Smooth muscle cell (in vitro differentiated cells): ENCODE measurements at regions not wholly inside any gene's neighbourhood (a gene's known extent, or its start where the extent isn't known, plus 50 kb on each side); places are given as distances from the start of the nearest gene placed in this dataset.
A peak's percentile ranks its signal among the peaks of the same experiment; 100 is the strongest.

ENCODE experiments used
- DNase-seq: peaks from one replicate; lab custom pipeline; 2025; ENCODE audit not compliant: unreplicated experiment; lab: John Stamatoyannopoulos, UW
- H2AFZ ChIP-seq: fragments of 200-600 bp; sonication (generic); 2 replicates; pipeline ENCODE4 v1.6.0; 2016; ENCODE audit warnings: antibody characterized with exemption, low read depth, mild to moderate bottlenecking
- H3F3A ChIP-seq: fragments of 200-600 bp; sonication (generic); 2 replicates; pipeline ENCODE4 v1.6.0; 2017; ENCODE audit warnings: antibody characterized with exemption, low read depth
- H3K27ac ChIP-seq: fragments of 200-600 bp; sonication (generic); 2 replicates; pipeline ENCODE4 v1.5.1; 2016; ENCODE audit warnings: low read depth, mild to moderate bottlenecking
- H3K27me3 ChIP-seq: fragments of 200-600 bp; sonication (generic); 2 replicates; pipeline ENCODE4 v1.6.1; 2016; ENCODE audit warnings: low read depth, mild to moderate bottlenecking
- H3K36me3 ChIP-seq: fragments of 200-600 bp; sonication (generic); 2 replicates; pipeline ENCODE4 v1.5.1; 2016; ENCODE audit warnings: low read depth
- H3K4me1 ChIP-seq: fragments of 200-600 bp; sonication (generic); 2 replicates; pipeline ENCODE4 v1.5.1; 2016; ENCODE audit warnings: low read depth
- H3K4me2 ChIP-seq: fragments of 200-600 bp; sonication (generic); 2 replicates; pipeline ENCODE4 v1.6.0; 2016; ENCODE audit warnings: mild to moderate bottlenecking
- H3K4me3 ChIP-seq: fragments of 200-600 bp; sonication (generic); 2 replicates; pipeline ENCODE4 v1.5.1; 2016; ENCODE audit warnings: mild to moderate bottlenecking
- H3K79me2 ChIP-seq: fragments of 200-600 bp; sonication (generic); 2 replicates; pipeline ENCODE4 v1.6.0; 2016; ENCODE audit warnings: low read depth, mild to moderate bottlenecking
- H3K9ac ChIP-seq: fragments of 200-600 bp; sonication (generic); 2 replicates; pipeline ENCODE4 v1.6.0; 2016; ENCODE audit warnings: low read depth
- H3K9me3 ChIP-seq: fragments of 200-600 bp; sonication (generic); replicated peaks from 2 replicates; pipeline ENCODE4 v1.5.1; 2016; ENCODE audit warnings: low read depth
- H4K20me1 ChIP-seq: fragments of 200-600 bp; sonication (generic); 2 replicates; pipeline ENCODE4 v1.6.0; 2016; ENCODE audit warnings: low read depth
- WGBS: methylation state at CpG from one replicate; pipeline ENCODE4 v1.1.7; 2016; ENCODE audit warnings: low lambda C conversion rate; 5-methylcytosine and 5-hydroxymethylcytosine counted together
- TF ChIP-seq, protein P1 (sequence below): fragments of 200-600 bp; sonication (generic); IDR thresholded peaks from 2 replicates; pipeline ENCODE4 v1.5.1; 2017; ENCODE audit warnings: borderline replicate concordance, mild to moderate bottlenecking, antibody characterized with exemption; ENCODE audit not compliant: insufficient read depth, poor library complexity, severe bottlenecking

DNA sequence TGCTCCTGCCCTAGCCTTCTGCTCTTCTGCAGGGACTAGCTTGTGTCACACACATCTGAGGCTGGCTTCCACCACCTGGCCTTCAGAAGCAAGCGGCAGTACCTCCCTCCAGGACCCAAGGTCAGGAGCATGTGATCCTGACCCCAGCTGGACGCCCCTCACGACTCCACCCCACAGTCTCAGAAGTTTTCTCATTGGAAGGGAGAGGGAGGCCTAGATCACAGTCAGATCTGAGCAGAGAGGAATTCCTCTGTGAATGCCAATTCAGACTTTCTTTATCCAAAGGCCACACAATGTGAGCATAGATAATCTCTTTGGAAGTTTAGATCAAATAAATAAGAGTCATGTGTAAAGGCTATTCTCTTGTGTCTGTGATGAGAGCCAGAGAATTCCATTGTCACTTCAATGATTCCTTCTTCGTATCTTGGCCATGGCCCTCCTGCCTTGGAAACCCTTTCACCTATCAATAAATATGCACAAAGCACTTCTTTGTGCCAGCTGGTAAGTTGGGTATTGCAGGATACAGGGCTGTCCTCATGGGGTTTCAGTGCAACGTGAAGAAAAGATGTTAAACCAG, 142.9 kb downstream of the SNX19 start:
- peaks cover 16% of the 10 kb centered on the region for H3F3A ChIP-seq
- H3K27me3 ChIP-seq = no peaks in the 10 kb centered on the region
- H3K4me2 ChIP-seq = peak overlapping the region; percentile 44
- 83% methylated on average over 5 of the region's 5 CpGs for WGBS
- no peak overlapping the region for H3K9ac ChIP-seq
- no peak overlapping the region for H3K4me3 ChIP-seq
- H3K27ac ChIP-seq = peak overlapping the region; percentile 82
- no peak overlapping the region for H2AFZ ChIP-seq
- no peaks in the 10 kb centered on the region for H3K9me3 ChIP-seq
- TF ChIP-seq, protein P1, sequence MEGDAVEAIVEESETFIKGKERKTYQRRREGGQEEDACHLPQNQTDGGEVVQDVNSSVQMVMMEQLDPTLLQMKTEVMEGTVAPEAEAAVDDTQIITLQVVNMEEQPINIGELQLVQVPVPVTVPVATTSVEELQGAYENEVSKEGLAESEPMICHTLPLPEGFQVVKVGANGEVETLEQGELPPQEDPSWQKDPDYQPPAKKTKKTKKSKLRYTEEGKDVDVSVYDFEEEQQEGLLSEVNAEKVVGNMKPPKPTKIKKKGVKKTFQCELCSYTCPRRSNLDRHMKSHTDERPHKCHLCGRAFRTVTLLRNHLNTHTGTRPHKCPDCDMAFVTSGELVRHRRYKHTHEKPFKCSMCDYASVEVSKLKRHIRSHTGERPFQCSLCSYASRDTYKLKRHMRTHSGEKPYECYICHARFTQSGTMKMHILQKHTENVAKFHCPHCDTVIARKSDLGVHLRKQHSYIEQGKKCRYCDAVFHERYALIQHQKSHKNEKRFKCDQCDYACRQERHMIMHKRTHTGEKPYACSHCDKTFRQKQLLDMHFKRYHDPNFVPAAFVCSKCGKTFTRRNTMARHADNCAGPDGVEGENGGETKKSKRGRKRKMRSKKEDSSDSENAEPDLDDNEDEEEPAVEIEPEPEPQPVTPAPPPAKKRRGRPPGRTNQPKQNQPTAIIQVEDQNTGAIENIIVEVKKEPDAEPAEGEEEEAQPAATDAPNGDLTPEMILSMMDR = no peak
- no peaks in the 10 kb centered on the region for H3K79me2 ChIP-seq
- H3K4me1 ChIP-seq = no peaks in the 10 kb centered on the region
- no peaks in the 10 kb centered on the region for H3K36me3 ChIP-seq
- DNase-seq = no peak
- no peaks in the 10 kb centered on the region for H4K20me1 ChIP-seq

DNA sequence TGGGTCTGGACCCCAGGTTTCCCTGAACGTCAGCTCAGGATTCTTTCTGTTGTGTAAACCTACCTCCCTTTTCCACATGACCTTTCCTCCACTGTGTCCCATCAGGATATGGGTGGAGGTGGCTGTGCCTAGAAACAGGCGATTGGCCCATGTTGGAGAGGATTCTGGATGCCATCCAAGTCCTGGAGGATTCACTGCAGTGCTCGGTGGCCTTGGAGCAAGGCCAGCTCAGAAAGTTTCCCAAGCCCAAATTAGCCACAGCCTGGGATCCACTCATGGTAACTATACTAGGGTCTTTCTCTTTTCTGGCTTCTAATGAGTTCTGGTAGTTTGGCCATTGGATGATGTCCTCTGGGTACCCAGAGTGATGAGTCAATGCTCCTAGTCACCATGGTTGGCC, 141.6 kb downstream of the SNX19 start:
- H3K4me2 ChIP-seq = no peak overlapping the region
- 81% methylated on average over 3 of the region's 3 CpGs for WGBS
- no peak overlapping the region for H3K4me3 ChIP-seq
- no peaks in the 10 kb centered on the region for H3K9me3 ChIP-seq
- no peak overlapping the region for H3K9ac ChIP-seq
- H2AFZ ChIP-seq = no peak overlapping the region
- H3K27me3 ChIP-seq = no peaks in the 10 kb centered on the region
- H3F3A ChIP-seq = peaks cover 16% of the 10 kb centered on the region
- H3K4me1 ChIP-seq = no peaks in the 10 kb centered on the region
- no peaks in the 10 kb centered on the region for H4K20me1 ChIP-seq
- no peaks in the 10 kb centered on the region for H3K79me2 ChIP-seq
- no peak for DNase-seq
- H3K27ac ChIP-seq = no peak overlapping the region
- TF ChIP-seq, protein P1 = no peak
- no peaks in the 10 kb centered on the region for H3K36me3 ChIP-seq

DNA sequence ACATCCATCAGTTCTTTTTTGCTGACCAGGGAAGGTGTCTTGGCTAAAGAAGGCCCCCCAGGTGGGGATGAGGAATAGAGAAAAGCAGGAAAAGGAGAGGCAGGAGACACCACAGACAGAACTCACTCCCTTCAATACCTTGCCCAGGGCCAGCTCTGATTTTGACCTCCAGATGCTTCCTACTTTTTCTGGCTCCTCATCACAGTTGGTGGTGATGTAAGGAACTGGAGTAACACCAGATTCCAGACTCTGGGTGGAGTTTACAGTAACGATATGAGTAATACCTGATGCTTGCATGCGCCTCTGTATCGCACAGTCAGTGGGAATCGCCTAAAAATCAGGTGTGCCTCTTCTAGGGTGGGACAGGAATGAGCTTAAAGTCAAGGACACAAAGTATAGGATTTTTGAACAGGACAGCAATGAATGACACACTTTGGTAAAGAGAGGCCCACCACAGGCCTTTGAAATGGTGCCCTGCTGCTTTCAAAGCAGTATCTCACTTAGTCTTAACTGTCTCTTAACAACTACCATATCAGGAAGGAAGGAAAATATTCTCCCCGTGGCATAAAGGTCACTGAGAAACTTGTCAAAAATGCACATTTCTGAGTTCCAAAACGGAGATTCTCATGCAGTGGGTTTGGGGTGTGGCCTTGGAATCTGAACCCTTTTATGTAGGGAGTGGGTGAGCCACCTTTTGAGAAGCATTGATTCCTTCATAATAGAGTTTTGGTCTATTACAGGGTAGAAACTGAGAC, 140.8 kb downstream of the SNX19 start:
- peaks cover 16% of the 10 kb centered on the region for H3F3A ChIP-seq
- no peak overlapping the region for H3K9ac ChIP-seq
- H3K9me3 ChIP-seq = no peaks in the 10 kb centered on the region
- no peak overlapping the region for H3K27ac ChIP-seq
- no peaks in the 10 kb centered on the region for H3K4me1 ChIP-seq
- 64% methylated on average over 6 of the region's 6 CpGs for WGBS
- H3K79me2 ChIP-seq = no peaks in the 10 kb centered on the region
- H4K20me1 ChIP-seq = no peaks in the 10 kb centered on the region
- no peaks in the 10 kb centered on the region for H3K27me3 ChIP-seq
- no peak for DNase-seq
- H2AFZ ChIP-seq = no peak overlapping the region
- TF ChIP-seq, protein P1 = no peak
- H3K4me3 ChIP-seq = no peak overlapping the region
- H3K4me2 ChIP-seq = peak overlapping the region; percentile 14
- H3K36me3 ChIP-seq = no peaks in the 10 kb centered on the region

DNA sequence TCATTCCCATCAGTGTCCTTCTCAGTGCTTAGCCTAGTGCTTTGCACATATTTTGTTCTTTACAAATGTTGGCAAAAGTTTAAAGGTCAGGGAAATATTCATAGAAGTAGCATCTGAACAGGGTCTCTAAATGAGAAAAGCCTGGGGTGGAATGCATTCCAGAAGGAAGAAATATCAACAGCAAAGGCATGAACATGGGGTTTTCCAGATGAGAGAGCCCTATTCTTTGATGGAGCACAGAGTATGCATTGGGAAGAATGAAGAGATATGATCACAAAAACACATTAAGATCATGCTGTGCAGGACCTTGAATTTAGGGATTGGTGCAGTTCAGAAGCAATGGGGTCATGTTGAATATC, 140.2 kb downstream of the SNX19 start:
- no peaks in the 10 kb centered on the region for H3K79me2 ChIP-seq
- no peaks in the 10 kb centered on the region for H3K4me1 ChIP-seq
- no peaks in the 10 kb centered on the region for H3K27me3 ChIP-seq
- H3K4me3 ChIP-seq = no peak overlapping the region
- TF ChIP-seq, protein P1 = no peak
- peaks cover 16% of the 10 kb centered on the region for H3F3A ChIP-seq
- no peak for DNase-seq
- H2AFZ ChIP-seq = no peak overlapping the region
- H3K9me3 ChIP-seq = no peaks in the 10 kb centered on the region
- no peak overlapping the region for H3K9ac ChIP-seq
- peak overlapping the region; percentile 14 for H3K4me2 ChIP-seq
- H3K27ac ChIP-seq = no peak overlapping the region
- no peaks in the 10 kb centered on the region for H4K20me1 ChIP-seq
- no peaks in the 10 kb centered on the region for H3K36me3 ChIP-seq
